ENCODE measurements at regions not wholly inside any gene's neighbourhood (a gene's known extent, or its start where the extent isn't known, plus 50 kb on each side); places are given as distances from the start of the nearest gene placed in this dataset.

DNA sequence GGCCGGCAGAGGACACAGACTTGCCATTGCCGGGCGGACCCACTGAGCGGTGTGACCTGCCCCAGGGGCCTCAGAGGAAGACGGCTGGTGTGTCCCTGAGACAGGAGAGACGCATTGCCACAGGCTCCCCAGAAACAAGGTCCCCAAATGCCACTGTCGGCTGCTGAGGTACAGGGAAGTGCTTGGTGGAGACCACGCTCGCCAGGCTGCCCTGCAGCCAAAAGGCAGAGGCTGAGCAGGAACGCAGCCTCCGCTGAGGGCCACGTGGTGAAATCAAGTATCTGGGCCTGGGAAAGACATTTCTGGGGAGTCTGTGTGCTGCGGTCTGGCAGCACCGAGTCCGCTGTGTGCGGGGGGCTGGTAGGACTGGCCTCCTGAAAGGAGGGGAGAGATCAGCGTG is 794.9 kb downstream of the BRD1 start:
- Histone ChIP-seq H3K9me3 (no peaks in the 10 kb centered on the region), H3K27ac (no peak overlapping the region), H3K4me3 (no peak overlapping the region), H3K27me3 (no peaks in the 10 kb centered on the region), H3K4me1 (ENCODE audit: insufficient read depth) (no peaks in the 10 kb centered on the region), H3K36me3 (no peaks in the 10 kb centered on the region)
- intact Hi-C loops (cut with DNase I): no loop called here
- no peak for DNase-seq
- 75 to 80% (median 78%) methylated on average over 17 of the region's 17 CpGs for WGBS, 3 donors
- no peak for TF ChIP-seq EP300 (IDR thresholded peaks at IDR 0.05)
- TF ChIP-seq, protein P1, sequence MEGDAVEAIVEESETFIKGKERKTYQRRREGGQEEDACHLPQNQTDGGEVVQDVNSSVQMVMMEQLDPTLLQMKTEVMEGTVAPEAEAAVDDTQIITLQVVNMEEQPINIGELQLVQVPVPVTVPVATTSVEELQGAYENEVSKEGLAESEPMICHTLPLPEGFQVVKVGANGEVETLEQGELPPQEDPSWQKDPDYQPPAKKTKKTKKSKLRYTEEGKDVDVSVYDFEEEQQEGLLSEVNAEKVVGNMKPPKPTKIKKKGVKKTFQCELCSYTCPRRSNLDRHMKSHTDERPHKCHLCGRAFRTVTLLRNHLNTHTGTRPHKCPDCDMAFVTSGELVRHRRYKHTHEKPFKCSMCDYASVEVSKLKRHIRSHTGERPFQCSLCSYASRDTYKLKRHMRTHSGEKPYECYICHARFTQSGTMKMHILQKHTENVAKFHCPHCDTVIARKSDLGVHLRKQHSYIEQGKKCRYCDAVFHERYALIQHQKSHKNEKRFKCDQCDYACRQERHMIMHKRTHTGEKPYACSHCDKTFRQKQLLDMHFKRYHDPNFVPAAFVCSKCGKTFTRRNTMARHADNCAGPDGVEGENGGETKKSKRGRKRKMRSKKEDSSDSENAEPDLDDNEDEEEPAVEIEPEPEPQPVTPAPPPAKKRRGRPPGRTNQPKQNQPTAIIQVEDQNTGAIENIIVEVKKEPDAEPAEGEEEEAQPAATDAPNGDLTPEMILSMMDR (IDR thresholded peaks at IDR 0.05): no peak
- TF ChIP-seq POLR2A (IDR thresholded peaks at IDR 0.05): no peak

DNA sequence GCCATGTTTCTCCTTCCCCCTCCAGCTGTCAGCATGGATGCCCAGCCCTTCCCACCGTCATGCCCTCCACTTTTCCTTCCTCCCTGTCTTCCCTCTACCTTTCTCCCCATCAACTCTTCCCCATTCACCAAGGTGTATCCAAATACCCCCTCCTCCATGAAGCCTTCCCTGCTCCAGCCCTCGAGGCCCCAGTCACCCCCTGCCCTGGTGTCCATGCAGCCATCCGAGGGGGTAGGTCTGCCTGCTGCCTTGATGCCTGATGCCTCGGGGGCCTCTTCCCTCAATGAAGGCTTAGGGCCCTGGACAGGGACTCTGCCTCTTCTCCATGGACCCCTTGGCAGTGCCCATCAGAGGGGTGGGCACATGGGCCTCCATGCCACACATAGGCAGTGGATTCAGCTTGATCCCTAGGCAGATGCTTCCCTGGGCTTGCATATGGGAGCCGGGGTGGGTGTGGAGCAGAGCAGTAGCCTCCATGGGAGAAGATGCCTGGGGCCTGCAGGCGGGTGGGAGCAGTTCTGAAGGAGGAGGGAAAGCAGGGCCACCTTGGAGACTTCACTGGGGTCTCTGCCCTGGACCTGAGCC is 795.8 kb downstream of the BRD1 start:
- H3K4me1 ChIP-seq (ENCODE audit: insufficient read depth): no peaks in the 10 kb centered on the region
- H3K27me3 ChIP-seq: no peaks in the 10 kb centered on the region
- intact Hi-C loops (cut with DNase I): no loop called here
- 46 to 85% (median 56%) methylated on average over 6 of the region's 6 CpGs for WGBS, 3 donors
- H3K4me3 ChIP-seq: no peak overlapping the region
- DNase-seq: no peak
- no peaks in the 10 kb centered on the region for H3K9me3 ChIP-seq
- no peaks in the 10 kb centered on the region for H3K36me3 ChIP-seq
- H3K27ac ChIP-seq: no peak overlapping the region
- TF ChIP-seq EP300 (IDR thresholded peaks at IDR 0.05): no peak
- TF ChIP-seq POLR2A (IDR thresholded peaks at IDR 0.05): no peak
- TF ChIP-seq, protein P1 (IDR thresholded peaks at IDR 0.05): no peak

DNA sequence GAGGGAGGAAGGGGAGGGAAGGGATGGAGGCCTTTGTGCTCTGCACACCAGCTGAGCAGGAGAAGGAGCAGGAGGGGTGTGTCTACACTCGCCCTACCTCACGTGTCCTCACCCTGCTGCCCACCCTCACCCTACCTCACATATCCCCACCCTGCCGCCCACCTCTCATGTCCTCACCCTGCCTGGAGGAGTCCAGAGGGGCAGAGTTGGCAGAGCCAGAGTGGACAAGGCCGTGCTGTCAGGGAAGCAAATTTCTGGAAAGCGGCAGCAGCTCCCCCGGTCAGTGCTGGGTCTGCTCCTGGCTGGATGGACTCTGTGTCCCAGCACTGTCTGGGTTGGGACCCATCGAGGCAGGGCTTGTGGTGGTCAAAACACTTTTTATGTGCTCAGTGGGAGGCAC is 799.6 kb downstream of the BRD1 start:
- 74 to 85% (median 83%) methylated on average over 7 of the region's 7 CpGs for WGBS, 3 donors
- TF ChIP-seq POLR2A (IDR thresholded peaks at IDR 0.05): no peak
- TF ChIP-seq, protein P1 (IDR thresholded peaks at IDR 0.05): no peak
- TF ChIP-seq EP300 (IDR thresholded peaks at IDR 0.05): no peak
- H3K9me3 ChIP-seq: no peaks in the 10 kb centered on the region
- no peak overlapping the region for H3K4me3 ChIP-seq
- no peaks in the 10 kb centered on the region for H3K27me3 ChIP-seq
- no peak for DNase-seq
- intact Hi-C loops (cut with DNase I): no loop called here
- no peaks in the 10 kb centered on the region for H3K36me3 ChIP-seq
- no peak overlapping the region for H3K27ac ChIP-seq
- no peaks in the 10 kb centered on the region for H3K4me1 ChIP-seq (ENCODE audit: insufficient read depth)

DNA sequence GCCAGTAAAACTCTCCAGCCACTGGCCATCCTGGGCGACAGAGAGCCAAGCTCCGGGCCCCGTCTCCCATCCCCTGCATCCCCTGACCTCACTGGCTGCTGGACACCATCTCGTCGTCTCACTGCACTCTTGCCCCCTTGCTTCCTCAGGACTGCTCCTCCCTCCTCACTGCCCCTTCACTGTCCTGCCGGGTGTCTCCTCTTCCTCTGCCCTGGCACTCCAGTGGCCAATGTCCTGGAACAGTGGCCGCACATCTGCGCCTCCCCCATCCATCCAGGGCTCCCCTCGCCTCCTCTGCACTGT is 800.4 kb downstream of the BRD1 start:
- H3K4me1 ChIP-seq (ENCODE audit: insufficient read depth): no peaks in the 10 kb centered on the region
- TF ChIP-seq EP300 (IDR thresholded peaks at IDR 0.05): no peak
- TF ChIP-seq, protein P1 (IDR thresholded peaks at IDR 0.05): no peak
- TF ChIP-seq POLR2A (IDR thresholded peaks at IDR 0.05): no peak
- intact Hi-C loops (cut with DNase I): no loop called here
- H3K27ac ChIP-seq: no peak overlapping the region
- no peaks in the 10 kb centered on the region for H3K9me3 ChIP-seq
- H3K27me3 ChIP-seq: no peaks in the 10 kb centered on the region
- H3K36me3 ChIP-seq: no peaks in the 10 kb centered on the region
- WGBS, 3 donors: 64 to 72% (median 65%) methylated on average over 9 of the region's 9 CpGs
- no peak for DNase-seq
- no peak overlapping the region for H3K4me3 ChIP-seq
